GM12873 (cell line): ENCODE measurements at regions not wholly inside any gene's neighbourhood (a gene's known extent, or its start where the extent isn't known, plus 50 kb on each side); places are given as distances from the start of the nearest gene placed in this dataset.

Source experiments
- TF ChIP-seq, protein P1 (sequence below): IDR thresholded peaks from 2 replicates; pipeline ENCODE4 v1.5.1; 2012; ENCODE audit warnings: low read depth, mild to moderate bottlenecking, moderate library complexity, low read length, control low read depth; ENCODE audit not compliant: insufficient read depth; ENCODE audit errors: missing control alignments

- TF ChIP-seq, protein P1, sequence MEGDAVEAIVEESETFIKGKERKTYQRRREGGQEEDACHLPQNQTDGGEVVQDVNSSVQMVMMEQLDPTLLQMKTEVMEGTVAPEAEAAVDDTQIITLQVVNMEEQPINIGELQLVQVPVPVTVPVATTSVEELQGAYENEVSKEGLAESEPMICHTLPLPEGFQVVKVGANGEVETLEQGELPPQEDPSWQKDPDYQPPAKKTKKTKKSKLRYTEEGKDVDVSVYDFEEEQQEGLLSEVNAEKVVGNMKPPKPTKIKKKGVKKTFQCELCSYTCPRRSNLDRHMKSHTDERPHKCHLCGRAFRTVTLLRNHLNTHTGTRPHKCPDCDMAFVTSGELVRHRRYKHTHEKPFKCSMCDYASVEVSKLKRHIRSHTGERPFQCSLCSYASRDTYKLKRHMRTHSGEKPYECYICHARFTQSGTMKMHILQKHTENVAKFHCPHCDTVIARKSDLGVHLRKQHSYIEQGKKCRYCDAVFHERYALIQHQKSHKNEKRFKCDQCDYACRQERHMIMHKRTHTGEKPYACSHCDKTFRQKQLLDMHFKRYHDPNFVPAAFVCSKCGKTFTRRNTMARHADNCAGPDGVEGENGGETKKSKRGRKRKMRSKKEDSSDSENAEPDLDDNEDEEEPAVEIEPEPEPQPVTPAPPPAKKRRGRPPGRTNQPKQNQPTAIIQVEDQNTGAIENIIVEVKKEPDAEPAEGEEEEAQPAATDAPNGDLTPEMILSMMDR = no peak
Measured at GRCh38 chr5:61966997-61967396, 339.0 kb upstream of the KIF2A start.

- TF ChIP-seq, protein P1 = no peak
Measured at GRCh38 chr5:61967681-61968080, 338.3 kb upstream of the KIF2A start.

DNA sequence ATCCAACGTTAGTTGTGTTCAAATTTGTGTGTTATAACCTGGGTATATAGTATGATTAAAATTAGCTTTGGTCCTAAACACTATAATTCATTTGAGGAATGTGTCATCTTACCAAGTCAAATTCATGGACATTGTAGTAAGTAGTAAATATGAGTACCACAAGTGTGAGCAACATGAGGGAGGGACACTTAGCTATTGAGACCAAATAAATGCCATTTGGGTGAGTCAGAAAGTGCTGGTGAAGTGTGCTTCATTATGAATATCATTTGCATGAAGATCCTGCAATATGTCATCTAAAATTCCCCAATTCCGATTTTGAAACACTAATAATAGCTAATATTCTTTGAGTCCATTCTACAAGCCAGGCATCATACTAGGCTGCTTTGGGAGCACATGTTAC is 336.7 kb upstream of the KIF2A start:
- TF ChIP-seq, protein P1 = no peak

- TF ChIP-seq, protein P1 = no peak
Measured at GRCh38 chr5:61969755-61970154, 336.3 kb upstream of the KIF2A start.

- TF ChIP-seq, protein P1 = no peak
Measured at GRCh38 chr5:61970218-61970617, 335.8 kb upstream of the KIF2A start.

- TF ChIP-seq, protein P1 = no peak
Measured at GRCh38 chr5:61974680-61975079, 331.3 kb upstream of the KIF2A start.

DNA sequence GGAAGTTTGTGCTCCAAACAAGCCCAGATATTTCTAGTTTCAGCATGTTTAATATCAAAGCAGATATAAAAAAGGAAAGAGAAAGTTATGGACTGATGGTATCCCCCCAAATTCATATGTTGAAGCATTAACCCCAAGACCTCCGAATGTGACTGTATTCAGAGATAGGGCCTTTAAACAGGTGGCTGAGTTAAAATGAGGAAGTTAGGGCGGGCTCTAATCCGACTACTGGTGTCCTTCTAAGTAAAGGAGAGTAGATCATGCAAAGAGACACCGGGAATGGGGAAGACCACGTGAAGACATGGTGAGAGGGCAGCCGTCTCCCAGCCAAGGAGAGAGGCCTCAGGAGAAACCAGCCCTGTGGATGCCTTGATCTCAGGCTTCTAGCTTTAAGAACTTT is 324.1 kb upstream of the KIF2A start:
- TF ChIP-seq, protein P1 = no peak
